ENCODE measurements at regions not wholly inside any gene's neighbourhood (a gene's known extent, or its start where the extent isn't known, plus 50 kb on each side); places are given as distances from the start of the nearest gene placed in this dataset.

GRCh38 chr15:98567951-98568350 is 80.4 kb upstream of the IGF1R start:
- no peak for TF ChIP-seq GATA2 (IDR thresholded peaks at IDR 0.05; ENCODE audit: low read depth, low read length)
- TF ChIP-seq GATA3 (IDR thresholded peaks at IDR 0.05; ENCODE audit: low read depth, low read length): no peak

- TF ChIP-seq GATA3 (IDR thresholded peaks at IDR 0.05; ENCODE audit: low read depth, low read length) (no peak), GATA2 (IDR thresholded peaks at IDR 0.05; ENCODE audit: low read depth, low read length) (no peak)
Observed at GRCh38 chr15:98568382-98569017, 79.8 kb upstream of the IGF1R start.

- no peak for TF ChIP-seq GATA3 (IDR thresholded peaks at IDR 0.05; ENCODE audit: low read depth, low read length)
- TF ChIP-seq GATA2 (IDR thresholded peaks at IDR 0.05; ENCODE audit: low read depth, low read length): no peak
Observed at GRCh38 chr15:98570119-98570518, 78.2 kb upstream of the IGF1R start.

GRCh38 chr15:98580572-98580971 is 67.8 kb upstream of the IGF1R start:
- no peak for TF ChIP-seq GATA2 (IDR thresholded peaks at IDR 0.05; ENCODE audit: low read depth, low read length)
- TF ChIP-seq GATA3 (IDR thresholded peaks at IDR 0.05; ENCODE audit: low read depth, low read length): no peak

GRCh38 chr15:98581715-98582114 is 66.6 kb upstream of the IGF1R start:
- TF ChIP-seq GATA3 (IDR thresholded peaks at IDR 0.05; ENCODE audit: low read depth, low read length): no peak
- TF ChIP-seq GATA2 (IDR thresholded peaks at IDR 0.05; ENCODE audit: low read depth, low read length): no peak

GRCh38 chr15:98582900-98583554 is 65.3 kb upstream of the IGF1R start:
- TF ChIP-seq GATA2 (IDR thresholded peaks at IDR 0.05; ENCODE audit: low read depth, low read length) (no peak), GATA3 (IDR thresholded peaks at IDR 0.05; ENCODE audit: low read depth, low read length) (no peak)

- no peak for TF ChIP-seq GATA3 (IDR thresholded peaks at IDR 0.05; ENCODE audit: low read depth, low read length)
- no peak for TF ChIP-seq GATA2 (IDR thresholded peaks at IDR 0.05; ENCODE audit: low read depth, low read length)
Observed at GRCh38 chr15:98583771-98584430, 64.4 kb upstream of the IGF1R start.

- TF ChIP-seq GATA3 (IDR thresholded peaks at IDR 0.05; ENCODE audit: low read depth, low read length) (no peak), GATA2 (IDR thresholded peaks at IDR 0.05; ENCODE audit: low read depth, low read length) (no peak)
Observed at GRCh38 chr15:98586066-98586465, 62.3 kb upstream of the IGF1R start.

- no peak for TF ChIP-seq GATA3 (IDR thresholded peaks at IDR 0.05; ENCODE audit: low read depth, low read length)
- TF ChIP-seq GATA2 (IDR thresholded peaks at IDR 0.05; ENCODE audit: low read depth, low read length): no peak
Observed at GRCh38 chr15:98592136-98592535, 56.2 kb upstream of the IGF1R start.

GRCh38 chr15:98596131-98596530 is 52.2 kb upstream of the IGF1R start:
- TF ChIP-seq GATA2 (IDR thresholded peaks at IDR 0.05; ENCODE audit: low read depth, low read length): no peak
- TF ChIP-seq GATA3 (IDR thresholded peaks at IDR 0.05; ENCODE audit: low read depth, low read length): no peak

- TF ChIP-seq GATA2 (IDR thresholded peaks at IDR 0.05; ENCODE audit: low read depth, low read length) (no peak), GATA3 (IDR thresholded peaks at IDR 0.05; ENCODE audit: low read depth, low read length) (no peak)
Observed at GRCh38 chr15:98596885-98597392, 51.4 kb upstream of the IGF1R start.

GRCh38 chr15:98597666-98598065 is 50.7 kb upstream of the IGF1R start:
- TF ChIP-seq GATA2 (IDR thresholded peaks at IDR 0.05; ENCODE audit: low read depth, low read length) (no peak), GATA3 (IDR thresholded peaks at IDR 0.05; ENCODE audit: low read depth, low read length) (no peak)
